Vagina (tissue), 2 donors: ENCODE measurements at regions not wholly inside any gene's neighbourhood (a gene's known extent, or its start where the extent isn't known, plus 50 kb on each side); places are given as distances from the start of the nearest gene placed in this dataset.

Experiments
- CTCF ChIP-seq, 3 experiments: fragments of 450-650 bp in 2 of 3; fragments of 200-600 bp in 1 of 3; sonication (generic) in 1 of 3; IDR thresholded peaks; one replicate each; pipeline ENCODE4 v1.5.1; 2017 to 2019; ENCODE audit warnings: antibody characterized with exemption in 3 of 3, mild to moderate bottlenecking in 2 of 3, moderate library complexity in 2 of 3
- POLR2A ChIP-seq, 2 donors: fragments of 450-650 bp; IDR thresholded peaks; one replicate each; pipeline ENCODE4 v1.6.1; 2017; ENCODE audit warnings: antibody characterized with exemption in 2 of 2, mild to moderate bottlenecking in 2 of 2, moderate library complexity in 2 of 2
- POLR2AphosphoS5 ChIP-seq, 2 donors: sonication (generic); formaldehyde crosslinking; IDR thresholded peaks; one replicate each; pipeline ENCODE4 v1.9.0; 2017; ENCODE audit warnings: antibody characterized with exemption in 2 of 2, mild to moderate bottlenecking in 2 of 2, low read depth in 1 of 2; ENCODE audit not compliant: insufficient read depth in 1 of 2

GRCh38 chr13:62418376-62418775 is 1002.7 kb upstream of the PCDH20 start:
- no peak for TF ChIP-seq CTCF (IDR thresholded peaks at IDR 0.05)
- TF ChIP-seq POLR2AphosphoS5 (IDR thresholded peaks at IDR 0.05; ENCODE audit: insufficient read depth in 1 of 2, low read depth in 1 of 2), result no peak
- TF ChIP-seq POLR2A (IDR thresholded peaks at IDR 0.05), result no peak
